ENCODE measurements at regions not wholly inside any gene's neighbourhood (a gene's known extent, or its start where the extent isn't known, plus 50 kb on each side); places are given as distances from the start of the nearest gene placed in this dataset.

- ATAC-seq = no peak
- DNase-seq (ENCODE audit: low spot score) = no peak
These were observed 154.4 kb upstream of the COL5A1 start for GRCh38 chr9:134487066-134487710.

GRCh38 chr9:134488331-134489280 is 153.0 kb upstream of the COL5A1 start:
- DNase-seq (ENCODE audit: low spot score) (no peak), ATAC-seq (peak; percentile 31)

- no peak for DNase-seq (ENCODE audit: low spot score)
- ATAC-seq = no peak
These were observed 151.8 kb upstream of the COL5A1 start for GRCh38 chr9:134489621-134490408.

- ATAC-seq = no peak
- no peak for DNase-seq (ENCODE audit: low spot score)
These were observed 151.2 kb upstream of the COL5A1 start for GRCh38 chr9:134490446-134490845.

- DNase-seq (ENCODE audit: low spot score) (no peak), ATAC-seq (no peak)
These were observed 150.3 kb upstream of the COL5A1 start for GRCh38 chr9:134491196-134491835.

- DNase-seq (ENCODE audit: low spot score) = no peak
- no peak for ATAC-seq
These were observed 149.7 kb upstream of the COL5A1 start for GRCh38 chr9:134491856-134492255.

- DNase-seq (ENCODE audit: low spot score) (no peak), ATAC-seq (no peak)
These were observed 149.3 kb upstream of the COL5A1 start for GRCh38 chr9:134492281-134492691.

- DNase-seq (ENCODE audit: low spot score) = no peak
These were observed 148.7 kb upstream of the COL5A1 start for GRCh38 chr9:134492721-134493460.

GRCh38 chr9:134493461-134494272 is 147.9 kb upstream of the COL5A1 start:
- DNase-seq (ENCODE audit: low spot score) (no peak), ATAC-seq (no peak)

More at GRCh38 chr9:134492721-134493460, 148.7 kb upstream of the COL5A1 start:
- no peak for ATAC-seq

- DNase-seq (ENCODE audit: low spot score) (no peak), ATAC-seq (no peak)
These were observed 147.3 kb upstream of the COL5A1 start for GRCh38 chr9:134494273-134494815.

- no peak for ATAC-seq
These were observed 146.7 kb upstream of the COL5A1 start for GRCh38 chr9:134494905-134495304.

GRCh38 chr9:134495881-134496412 is 145.7 kb upstream of the COL5A1 start:
- DNase-seq (ENCODE audit: low spot score) (no peak), ATAC-seq (no peak)

More at GRCh38 chr9:134494905-134495304, 146.7 kb upstream of the COL5A1 start:
- no peak for DNase-seq (ENCODE audit: low spot score)

GRCh38 chr9:134496413-134497282 is 145.0 kb upstream of the COL5A1 start:
- ATAC-seq (no peak), DNase-seq (ENCODE audit: low spot score) (no peak)

- DNase-seq (ENCODE audit: low spot score) = no peak
- no peak for ATAC-seq
These were observed 144.2 kb upstream of the COL5A1 start for GRCh38 chr9:134497283-134497860.

GRCh38 chr9:134498814-134499166 is 142.8 kb upstream of the COL5A1 start:
- no peak for ATAC-seq

GRCh38 chr9:134500931-134501760 is 140.5 kb upstream of the COL5A1 start:
- ATAC-seq (no peak), DNase-seq (ENCODE audit: low spot score) (no peak)

More at GRCh38 chr9:134498814-134499166, 142.8 kb upstream of the COL5A1 start:
- DNase-seq (ENCODE audit: low spot score) = no peak

All from left lobe of liver (tissue), 2 donors.